ENCODE measurements at regions not wholly inside any gene's neighbourhood (a gene's known extent, or its start where the extent isn't known, plus 50 kb on each side); places are given as distances from the start of the nearest gene placed in this dataset.
A peak's percentile ranks its signal among the peaks of the same experiment; 100 is the strongest.
"Not testable (repeated sequence)": the region's sequence is repeated elsewhere in the genome, so short reads cannot be mapped to it uniquely, and the experiment has no call there.

DNA sequence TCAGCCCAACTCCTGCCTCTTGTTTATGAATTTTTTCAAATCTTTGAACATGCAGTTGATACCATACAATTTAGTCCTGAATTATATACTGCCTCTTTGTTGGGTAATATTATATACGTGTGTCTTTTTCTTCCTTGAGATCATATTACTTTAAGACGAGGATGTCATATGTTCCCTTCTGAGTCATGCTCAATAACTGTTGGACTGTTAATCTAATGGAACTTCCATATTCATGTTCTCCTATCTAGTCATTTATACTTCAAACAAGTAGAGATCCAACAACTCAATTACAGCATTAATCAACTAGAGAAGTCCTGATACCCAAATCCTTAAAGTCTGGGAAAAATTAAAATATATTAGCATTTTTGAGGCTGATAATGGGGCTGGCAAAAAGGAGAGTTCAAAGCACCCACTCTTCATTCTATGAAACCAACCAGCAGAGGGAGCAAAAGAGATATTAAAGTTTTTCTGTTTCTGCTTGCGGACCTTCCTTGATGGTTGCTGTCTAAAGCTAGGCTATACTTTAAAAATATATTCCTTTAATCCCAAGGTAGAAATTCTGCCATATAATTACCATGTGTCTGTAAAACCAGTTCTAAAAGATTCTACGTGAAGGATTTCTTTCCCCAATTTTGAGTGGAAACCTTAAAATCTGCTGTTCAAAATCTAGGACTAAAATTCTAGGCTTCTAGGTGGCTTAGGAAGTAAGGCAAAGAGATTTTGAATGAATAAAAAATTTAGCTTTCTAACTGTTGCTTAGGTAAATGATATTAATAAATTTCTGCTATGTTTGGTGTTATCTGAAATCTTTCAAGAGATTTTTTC, 498.9 kb downstream of the BCKDHB start:
- DNase-seq, result peak in 1 of 2 experiments; percentile 46

DNA sequence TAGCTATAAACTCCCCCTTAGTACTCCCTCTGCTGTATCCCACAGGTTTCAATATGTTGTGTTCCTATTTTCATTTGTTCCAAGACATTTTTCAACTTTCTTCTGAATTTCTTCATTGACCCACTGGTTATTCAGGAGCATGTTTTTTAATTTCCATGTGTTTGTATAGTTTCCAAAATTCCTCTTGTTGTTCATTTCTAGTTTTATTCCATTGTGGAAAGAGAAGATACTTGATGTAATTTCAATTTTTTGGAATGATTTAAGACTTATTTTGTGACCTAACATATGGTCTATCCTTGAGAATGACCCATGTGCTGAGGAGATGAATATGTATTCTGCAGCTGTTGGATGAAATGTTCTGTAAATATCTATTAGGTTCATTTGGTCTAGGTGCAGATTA, 497.2 kb downstream of the BCKDHB start:
- DNase-seq, result no peak

DNA sequence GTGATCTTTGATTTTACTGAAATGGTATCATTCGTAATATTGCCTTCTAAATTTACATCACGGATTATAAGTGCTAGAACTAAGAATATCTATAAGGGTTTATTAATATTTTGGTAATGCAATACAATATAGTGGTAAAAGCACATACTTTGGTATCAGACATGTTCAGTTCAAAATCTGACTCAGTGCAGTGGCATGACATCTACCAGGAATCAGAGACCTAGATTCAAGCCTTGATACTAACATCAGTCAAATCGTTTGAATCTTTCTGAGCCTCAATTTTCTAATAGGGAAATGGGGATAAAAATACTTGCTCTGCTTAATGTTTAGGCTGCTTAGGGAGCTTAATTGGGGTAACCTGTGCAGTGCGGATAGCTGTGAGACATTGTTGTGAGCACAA, 488.0 kb downstream of the BCKDHB start:
- DNase-seq, result no peak

DNA sequence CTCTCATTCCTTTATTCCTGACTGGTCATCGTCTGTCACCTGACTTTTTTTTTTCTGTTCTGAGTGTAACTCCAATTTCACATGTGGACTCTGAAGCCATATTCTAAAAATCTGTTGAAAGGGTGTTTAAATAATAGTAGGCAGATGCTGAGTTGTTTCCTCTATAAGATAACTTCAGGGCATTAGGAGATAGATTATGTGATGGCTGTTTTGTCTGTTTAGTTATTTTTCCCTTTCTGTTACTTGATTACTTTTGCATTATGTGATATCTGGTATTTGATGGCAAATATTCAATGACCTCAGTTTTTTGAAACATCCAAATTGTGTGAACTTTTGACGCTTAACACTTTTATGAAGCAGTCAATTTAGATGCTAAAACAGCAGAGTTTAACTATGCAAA, 486.0 kb downstream of the BCKDHB start:
- DNase-seq, result no peak

DNA sequence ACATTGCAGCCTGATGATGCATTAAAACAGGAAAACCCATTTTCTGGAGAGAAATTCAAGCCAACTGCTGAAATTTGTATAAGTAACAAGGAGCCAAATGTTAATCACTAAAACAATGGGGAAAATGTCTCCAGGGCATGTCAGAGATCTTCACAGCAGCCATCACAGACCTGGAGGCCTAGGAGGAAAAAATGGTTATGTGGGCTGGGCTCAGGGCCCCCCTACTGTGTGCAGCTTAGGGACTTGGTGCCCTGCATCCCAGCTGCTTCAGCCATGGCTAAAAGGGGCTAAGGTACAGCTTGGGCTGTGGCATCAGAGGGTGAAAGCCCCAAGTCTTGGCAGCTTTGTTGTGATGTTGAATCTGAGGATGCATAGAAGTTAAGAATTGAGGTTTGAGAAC, 479.8 kb downstream of the BCKDHB start:
- no peak for DNase-seq

DNA sequence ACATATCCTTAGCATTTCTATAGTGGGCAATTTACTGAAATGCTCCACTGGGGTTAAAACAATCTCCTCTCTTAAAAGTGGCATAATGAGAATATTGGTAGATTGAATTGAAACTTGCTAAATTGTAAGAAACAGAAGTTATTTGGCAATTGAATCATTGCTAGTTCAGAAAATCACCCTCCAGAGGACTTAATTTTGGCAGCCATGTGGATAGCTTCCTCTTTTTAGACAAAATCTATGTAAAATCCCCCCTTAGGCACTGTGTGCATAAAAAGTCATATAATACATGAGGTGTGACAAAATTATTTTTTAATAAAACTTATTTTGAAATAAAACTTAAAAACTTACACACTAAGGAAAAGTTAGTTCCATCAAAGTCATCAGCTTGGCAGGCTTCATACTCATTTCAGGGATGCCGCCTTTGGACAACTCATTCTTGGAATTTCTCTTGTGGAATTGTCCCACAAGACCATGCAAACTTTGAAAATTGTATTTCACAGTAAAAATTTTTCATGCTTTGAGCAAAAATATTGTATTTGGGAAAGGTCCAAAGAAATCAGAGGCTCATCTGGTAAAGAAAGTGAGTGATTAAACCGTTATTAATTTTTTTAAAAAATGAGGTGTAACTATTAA, 473.0 kb downstream of the BCKDHB start:
- no peak for DNase-seq

DNA sequence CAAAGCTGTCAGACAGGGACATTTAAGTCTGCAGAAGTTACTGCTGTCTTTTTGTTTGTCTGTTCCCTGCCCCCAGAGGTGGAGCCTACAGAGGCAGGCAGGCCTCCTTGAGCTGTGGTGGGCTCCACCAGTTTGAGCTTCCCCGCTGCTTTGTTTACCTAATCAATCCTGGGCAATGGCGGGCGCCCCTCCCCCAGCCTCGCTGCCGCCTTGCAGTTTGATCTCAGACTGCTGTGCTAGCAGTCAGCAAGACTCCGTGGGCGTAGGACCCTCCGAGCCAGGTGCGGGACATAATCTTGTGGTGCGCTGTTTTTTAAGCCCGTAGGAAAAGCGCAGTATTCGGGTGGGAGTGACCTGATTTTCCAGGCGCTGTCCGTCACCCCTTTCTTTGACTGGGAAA, 466.8 kb downstream of the BCKDHB start:
- not testable (repeated sequence) for DNase-seq

DNA sequence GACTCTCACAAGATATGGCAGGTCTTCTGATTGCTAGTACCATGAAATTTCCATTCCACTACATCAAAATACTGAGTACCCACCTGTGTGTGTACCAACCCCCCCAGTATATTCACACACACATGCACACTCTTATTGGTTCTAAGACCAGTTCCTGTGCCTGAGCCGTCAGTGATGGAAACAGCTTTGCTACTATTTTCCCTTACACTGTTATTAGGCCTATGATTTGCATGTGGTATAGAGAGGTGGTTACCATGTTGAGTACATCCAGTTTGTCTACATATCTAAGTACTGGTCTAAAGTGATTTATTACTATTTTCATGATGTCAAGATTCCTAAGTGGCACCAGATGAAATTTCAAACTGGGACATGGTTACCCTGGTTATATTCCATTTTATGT, 459.9 kb downstream of the BCKDHB start:
- no peak for DNase-seq

DNA sequence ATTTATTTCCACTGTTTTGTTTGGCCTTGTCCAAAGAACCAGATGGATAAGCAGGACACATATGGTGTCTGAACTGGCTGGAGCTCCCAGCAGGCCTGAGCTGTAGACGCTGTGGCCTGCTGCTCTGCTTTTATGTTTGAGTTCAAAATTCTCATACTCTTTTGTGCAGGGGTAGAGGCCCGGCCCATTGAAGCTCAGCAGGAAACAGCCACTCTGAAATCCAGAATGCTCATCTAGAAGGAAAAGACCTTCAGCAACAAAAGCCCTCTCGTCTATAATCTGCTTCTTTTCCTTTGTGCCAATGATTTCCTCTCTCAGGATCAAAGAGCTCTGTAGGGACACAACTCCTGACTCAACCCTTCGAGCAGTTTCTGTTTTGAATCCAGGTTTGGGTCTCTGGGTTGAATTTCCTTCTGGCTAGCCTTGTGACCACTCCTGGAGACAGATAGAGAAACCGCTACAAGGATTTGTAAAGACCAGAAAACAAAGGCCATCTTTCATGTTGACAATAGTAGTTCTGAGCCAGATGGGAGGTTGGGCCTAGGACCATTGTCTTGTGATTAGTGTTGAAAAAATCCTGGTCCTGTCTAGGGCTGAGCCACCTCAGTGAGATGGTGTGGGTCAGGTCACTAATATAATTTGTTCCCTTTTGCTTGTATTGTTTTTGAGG, 446.7 kb downstream of the BCKDHB start:
- no peak for DNase-seq

DNA sequence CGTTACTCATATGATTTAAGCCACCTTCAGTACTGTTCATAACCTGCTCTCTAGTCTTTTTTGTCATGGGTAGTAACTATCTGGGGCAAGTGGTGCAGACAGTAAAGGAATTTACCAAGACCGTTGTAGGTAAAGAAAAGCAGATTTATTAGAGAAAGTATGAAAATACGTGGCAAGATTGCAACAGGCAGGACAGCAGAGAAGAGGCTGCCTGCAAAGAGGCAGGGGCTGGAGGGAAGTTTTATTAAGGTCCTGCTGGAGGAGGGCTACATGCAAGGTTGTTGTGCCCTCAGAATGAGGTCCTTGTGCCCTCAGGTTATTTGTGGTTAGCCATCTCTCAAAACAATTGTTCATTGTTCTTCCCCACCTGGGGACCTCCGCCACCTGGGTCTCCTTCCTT, 444.3 kb downstream of the BCKDHB start:
- no peak for DNase-seq

DNA sequence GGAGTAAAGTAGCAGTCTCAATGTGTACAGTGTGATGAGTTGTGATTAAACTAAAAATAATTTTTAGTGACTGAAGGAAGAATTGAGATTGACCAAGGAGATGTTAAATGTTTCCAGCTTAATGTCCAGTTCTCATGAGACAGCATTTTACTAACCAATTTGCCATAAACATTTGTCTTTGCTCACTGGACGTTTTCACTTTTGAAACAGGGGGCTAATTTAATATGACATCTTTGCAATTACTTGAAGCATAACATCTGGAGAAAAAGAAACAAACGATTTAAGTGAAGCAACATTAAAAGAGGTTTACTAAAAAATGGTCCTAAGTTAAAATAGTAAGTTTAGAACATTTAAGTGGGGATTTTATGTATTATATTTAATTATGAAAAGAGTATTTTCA, 443.8 kb downstream of the BCKDHB start:
- DNase-seq, result no peak

DNA sequence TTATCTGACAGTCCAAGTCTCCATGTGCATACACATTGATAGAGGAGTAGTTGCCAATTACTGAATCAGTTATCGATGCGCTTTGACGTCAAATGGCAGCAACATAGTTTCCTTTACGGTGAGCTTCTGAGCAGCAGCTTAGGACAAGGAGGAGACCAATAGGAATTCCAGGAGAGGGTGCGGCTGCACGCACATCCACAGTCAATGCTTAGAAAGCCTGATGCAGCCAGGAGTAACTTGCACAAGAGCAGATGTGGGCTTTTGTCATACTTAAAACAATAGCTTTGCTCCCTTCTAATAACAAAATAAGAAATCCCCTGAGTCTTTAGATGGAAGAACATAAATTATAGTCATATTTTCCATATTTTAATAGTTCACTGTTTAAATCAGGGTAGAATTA, 442.1 kb downstream of the BCKDHB start:
- no peak for DNase-seq

DNA sequence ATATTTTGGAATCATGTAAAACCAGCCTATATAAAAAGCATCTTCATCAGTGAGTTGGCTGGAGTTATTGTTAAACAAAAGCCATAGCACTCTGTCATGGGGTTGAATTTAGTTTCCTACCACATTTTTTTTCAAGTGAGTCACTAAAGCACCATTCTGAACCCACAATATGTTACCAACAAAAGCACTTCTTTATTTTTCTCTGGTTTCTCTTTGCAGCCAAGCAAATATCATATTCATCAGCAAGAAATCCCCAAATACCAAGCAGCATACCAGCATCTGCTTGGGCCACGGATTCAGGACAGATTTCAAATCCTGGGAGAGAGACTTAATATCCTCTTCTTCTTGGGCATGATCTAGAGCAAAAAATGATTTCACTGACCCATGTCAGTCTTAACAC, 441.4 kb downstream of the BCKDHB start:
- DNase-seq, result no peak

DNA sequence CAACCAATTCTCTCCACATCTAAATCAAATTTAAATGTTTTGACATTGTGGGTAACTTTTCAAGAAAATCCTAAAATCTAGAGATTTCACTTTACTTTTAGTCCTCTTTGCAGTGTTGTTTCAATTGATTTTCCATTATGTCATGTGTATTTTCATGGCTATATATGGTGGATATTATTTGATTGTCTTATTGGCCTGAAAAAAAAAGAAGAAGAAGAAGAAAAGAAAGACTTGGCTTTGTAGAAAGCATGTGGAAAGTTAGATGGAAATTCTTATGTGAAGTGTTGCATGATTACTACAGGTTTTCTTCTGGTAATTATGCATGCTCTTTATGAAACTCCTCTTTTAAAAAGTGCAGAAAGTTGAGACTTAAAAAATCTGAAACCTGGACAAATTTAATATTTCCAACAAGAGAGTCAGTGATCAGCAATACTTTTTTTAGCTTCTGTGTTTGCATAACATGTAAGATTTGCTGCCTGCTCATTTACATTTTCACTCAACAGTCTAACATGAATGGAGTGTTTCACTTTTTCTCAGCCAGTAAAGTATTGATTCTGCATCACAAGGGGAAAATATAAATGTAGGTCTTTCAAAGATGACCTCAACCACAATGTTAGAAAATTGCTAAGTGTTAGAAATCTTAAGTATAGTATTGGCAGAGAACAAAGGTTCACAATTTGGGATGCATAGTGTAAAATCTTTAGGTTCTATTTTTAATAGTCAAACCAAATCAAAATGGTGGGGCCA, 438.7 kb downstream of the BCKDHB start:
- no peak for DNase-seq

DNA sequence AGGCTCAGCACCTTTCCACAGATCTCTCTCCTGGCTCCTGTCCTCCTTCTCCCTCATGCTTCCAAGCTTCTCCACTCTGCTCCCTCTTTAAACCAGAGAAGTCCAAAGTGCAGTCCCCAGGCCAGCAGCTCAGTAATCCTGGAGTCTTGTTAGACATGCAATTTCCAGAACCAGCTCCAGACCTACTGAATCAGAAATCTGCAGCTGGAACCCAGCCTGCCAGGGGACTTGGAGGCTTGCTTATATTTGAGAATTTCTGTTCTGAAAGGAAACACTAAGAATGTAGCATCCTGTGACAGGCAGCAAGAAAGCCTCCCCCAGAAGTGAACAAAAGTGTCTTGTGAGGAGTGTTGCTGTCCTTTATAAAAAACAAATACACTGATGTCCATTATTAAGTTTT, 438.1 kb downstream of the BCKDHB start:
- no peak for DNase-seq

DNA sequence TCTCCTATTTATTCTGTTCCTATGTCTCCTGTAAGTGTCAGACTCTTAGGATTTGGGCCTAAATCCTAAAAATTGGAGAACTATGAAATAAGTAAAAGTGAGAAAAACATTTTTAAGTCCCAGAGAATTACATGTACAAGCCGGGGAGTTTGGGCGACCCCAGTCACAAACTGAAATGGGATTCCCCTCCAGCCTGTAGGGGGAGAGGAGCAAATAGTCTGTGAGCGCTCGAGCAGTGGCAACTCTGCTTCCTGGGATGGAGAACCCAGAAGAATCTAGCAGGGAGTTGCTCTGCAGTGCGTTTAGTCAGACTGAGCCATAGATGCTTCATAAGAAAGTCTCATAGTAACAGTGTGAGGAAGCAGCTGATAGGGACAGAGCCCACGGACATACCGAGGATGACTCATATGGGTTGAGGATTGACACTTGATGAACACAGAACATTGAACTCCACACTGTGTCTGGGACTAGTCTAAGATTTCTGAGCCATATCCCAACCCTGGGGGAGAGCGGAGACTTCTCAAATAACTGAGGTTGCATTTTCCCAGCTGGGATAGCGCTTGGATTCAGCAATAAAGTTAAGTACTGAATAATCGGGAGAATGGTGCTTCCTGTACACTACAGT, 437.2 kb downstream of the BCKDHB start:
- no peak for DNase-seq

DNA sequence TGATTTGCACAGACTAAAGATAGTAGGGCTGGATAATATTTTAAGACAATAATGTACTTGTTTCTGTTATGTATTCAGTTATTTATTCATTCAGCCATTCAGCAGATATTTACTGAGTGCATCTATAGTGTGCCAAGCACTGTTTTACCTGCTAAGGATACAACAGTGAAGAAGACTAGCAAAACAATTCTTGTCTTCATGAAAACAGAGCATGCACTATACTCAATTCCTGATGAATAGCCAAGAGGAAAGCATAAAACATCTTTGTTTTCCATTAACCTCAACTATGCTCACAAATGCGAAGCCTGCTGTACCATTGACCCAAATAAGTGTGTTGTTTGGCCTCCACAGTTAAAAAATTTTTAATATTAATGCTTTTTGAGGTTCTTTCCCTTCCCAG, 436.7 kb downstream of the BCKDHB start:
- no peak for DNase-seq

DNA sequence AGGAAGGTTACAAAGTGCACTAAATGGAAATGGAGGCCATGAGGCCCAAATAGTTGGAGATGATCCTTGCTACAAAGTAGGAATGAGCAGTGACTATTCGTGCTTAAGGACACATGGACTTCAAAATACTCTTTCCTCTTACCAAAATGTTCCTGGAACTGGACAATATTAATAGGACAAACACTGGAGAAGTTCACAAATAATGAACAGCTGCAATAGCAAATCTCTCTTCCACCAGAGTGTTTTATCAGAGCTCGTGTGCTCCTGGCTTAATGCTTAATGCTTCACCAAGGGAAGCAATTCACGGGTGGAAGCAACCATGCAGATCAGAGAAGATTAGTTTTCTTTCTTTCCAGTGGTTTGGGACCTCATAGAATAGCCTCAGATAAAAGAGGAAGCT, 435.4 kb downstream of the BCKDHB start:
- DNase-seq, result no peak

DNA sequence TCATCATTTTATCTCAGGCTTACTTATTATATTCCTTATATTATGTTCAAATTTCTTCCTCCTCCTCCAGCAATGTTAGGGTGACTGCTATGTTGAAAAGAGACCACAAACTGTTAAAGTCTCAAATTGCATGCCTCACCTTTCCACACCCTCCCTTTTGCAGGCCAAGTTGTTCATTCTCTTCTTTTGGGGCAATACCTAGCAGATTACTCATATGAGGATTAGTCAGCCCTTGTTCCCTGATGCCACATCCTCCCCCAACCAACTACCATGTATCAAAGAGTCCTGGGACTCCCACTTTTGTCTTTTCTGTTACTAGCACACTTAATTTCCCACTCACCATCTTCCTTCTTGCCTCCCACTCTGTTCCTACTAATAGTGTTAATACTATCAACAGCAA, 434.7 kb downstream of the BCKDHB start:
- DNase-seq, result no peak

DNA sequence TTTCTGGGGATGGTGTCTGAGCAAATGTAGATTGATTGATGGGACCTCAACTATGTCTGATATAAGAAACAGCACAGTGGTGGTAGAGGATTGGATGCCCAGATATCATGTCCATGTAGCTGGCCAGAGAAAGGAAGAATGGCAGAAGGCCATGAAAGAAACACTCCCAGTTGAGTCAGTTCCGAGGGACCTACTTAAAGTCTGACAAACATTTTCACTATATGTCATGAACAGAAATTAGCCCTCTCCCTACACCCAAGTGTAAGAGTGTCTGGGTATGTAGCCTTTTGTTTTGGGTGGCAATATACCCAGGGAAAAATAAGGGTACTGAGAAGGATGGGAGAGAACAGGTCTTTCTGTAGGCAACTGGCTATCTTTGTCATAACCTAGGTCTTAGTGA, 434.2 kb downstream of the BCKDHB start:
- DNase-seq, result no peak

DNA sequence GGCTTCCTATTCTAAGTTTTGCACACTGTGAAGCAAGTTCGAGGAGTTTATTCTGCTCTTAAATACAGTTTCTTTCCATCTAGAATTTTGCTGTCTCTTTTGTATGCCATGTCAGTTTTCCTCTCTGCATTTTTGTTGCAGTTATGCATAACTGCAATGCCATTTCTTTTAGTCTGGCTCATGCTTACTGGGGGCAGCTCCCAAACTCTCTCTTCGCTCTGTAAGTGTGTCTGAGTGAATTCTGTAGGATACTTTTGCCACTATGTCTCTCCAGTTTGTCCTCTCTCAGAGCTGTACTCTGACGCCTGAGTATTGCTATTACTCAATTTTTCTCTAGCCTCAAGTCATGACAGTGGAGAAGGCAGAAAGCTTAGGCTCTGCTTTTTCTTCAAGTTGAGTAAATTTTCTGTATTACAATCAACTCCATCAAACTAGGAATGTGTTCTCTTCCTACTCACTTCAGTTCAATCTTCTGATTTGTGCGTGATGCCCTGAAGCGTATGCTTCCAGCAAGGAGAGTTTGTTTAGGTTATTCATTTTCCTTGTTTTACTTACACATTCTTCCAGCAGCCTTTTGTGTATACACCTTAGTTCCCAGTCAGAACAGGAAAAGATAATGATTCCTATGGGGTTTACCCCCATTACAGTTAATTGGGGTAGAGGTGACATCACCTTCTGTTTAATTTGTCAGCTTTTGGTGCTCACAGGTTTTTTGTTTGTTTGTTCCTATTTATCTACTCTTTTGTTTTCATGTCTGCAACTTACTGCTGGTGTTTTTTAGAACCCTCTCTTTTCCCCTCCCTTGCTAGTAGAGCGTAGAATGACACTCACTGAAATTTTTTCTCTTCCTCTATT, 430.9 kb downstream of the BCKDHB start:
- DNase-seq, result no peak
